ENCODE measurements at regions not wholly inside any gene's neighbourhood (a gene's known extent, or its start where the extent isn't known, plus 50 kb on each side); places are given as distances from the start of the nearest gene placed in this dataset.
"Not testable (repeated sequence)": the region's sequence is repeated elsewhere in the genome, so short reads cannot be mapped to it uniquely, and the experiment has no call there.

GRCh38 chr1:146695388-146695787, 242.7 kb upstream of the NBPF12 start:
- H3K4me3 ChIP-seq (ENCODE audit: low read depth, low read length); in situ Hi-C loops (cut with HindIII; ENCODE audit: low pct_ligation_motif_present, low sequenced_read_pairs): not testable (repeated sequence)

GRCh38 chr1:146691798-146692197, 246.3 kb upstream of the NBPF12 start:
- in situ Hi-C loops (cut with HindIII; ENCODE audit: low pct_ligation_motif_present, low sequenced_read_pairs); DNase-seq; H3K27ac ChIP-seq; H3K27me3 ChIP-seq (replicated peaks); H3K4me3 ChIP-seq (ENCODE audit: low read depth, low read length); H3K36me3 ChIP-seq (replicated peaks): not testable (repeated sequence)

More at GRCh38 chr1:146695388-146695787, 242.7 kb upstream of the NBPF12 start:
- not testable (repeated sequence) for H3K36me3 ChIP-seq (replicated peaks); H3K27ac ChIP-seq; H3K27me3 ChIP-seq (replicated peaks); DNase-seq

- H3K27me3 ChIP-seq (replicated peaks); DNase-seq; H3K27ac ChIP-seq; in situ Hi-C loops (cut with HindIII; ENCODE audit: low pct_ligation_motif_present, low sequenced_read_pairs); H3K36me3 ChIP-seq (replicated peaks); H3K4me3 ChIP-seq (ENCODE audit: low read depth, low read length): not testable (repeated sequence)
Measured at GRCh38 chr1:146688893-146689292, 249.2 kb upstream of the NBPF12 start.

DNA sequence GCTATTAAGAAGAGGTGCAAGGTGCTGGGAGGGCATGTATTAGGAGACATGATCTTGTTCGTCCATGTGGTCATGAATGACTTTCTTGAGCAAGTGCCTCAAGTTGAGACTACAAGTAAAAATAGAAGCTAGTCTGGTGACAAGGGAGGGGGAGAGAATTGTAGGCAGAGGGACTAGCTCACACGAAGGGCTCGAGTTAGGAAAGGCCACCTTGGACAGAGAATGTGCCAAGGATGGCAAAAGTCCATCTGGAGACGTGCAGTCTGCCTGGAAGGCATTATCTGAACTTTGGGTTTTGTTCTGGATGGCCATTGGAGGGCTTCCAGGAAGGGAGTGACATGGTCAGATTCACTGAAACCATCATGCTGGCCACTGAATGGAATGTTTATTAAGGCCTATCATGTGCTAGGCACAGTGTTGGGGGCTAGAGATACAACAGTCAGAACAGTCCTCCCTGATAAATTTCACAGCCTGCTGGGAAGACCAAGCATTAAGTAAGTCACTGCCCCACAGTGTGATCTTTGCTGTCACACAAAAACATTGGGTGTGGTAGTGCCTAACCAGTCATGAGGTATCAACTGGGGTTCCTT, 251.3 kb upstream of the NBPF12 start:
- H3K4me3 ChIP-seq (ENCODE audit: low read depth, low read length); in situ Hi-C loops (cut with HindIII; ENCODE audit: low pct_ligation_motif_present, low sequenced_read_pairs); H3K36me3 ChIP-seq (replicated peaks); H3K27me3 ChIP-seq (replicated peaks); DNase-seq; H3K27ac ChIP-seq: not testable (repeated sequence)

- H3K36me3 ChIP-seq (replicated peaks); H3K27ac ChIP-seq; DNase-seq; H3K27me3 ChIP-seq (replicated peaks); H3K4me3 ChIP-seq (ENCODE audit: low read depth, low read length); in situ Hi-C loops (cut with HindIII; ENCODE audit: low pct_ligation_motif_present, low sequenced_read_pairs): not testable (repeated sequence)
Measured at GRCh38 chr1:146683126-146683429, 255.0 kb upstream of the NBPF12 start.

DNA sequence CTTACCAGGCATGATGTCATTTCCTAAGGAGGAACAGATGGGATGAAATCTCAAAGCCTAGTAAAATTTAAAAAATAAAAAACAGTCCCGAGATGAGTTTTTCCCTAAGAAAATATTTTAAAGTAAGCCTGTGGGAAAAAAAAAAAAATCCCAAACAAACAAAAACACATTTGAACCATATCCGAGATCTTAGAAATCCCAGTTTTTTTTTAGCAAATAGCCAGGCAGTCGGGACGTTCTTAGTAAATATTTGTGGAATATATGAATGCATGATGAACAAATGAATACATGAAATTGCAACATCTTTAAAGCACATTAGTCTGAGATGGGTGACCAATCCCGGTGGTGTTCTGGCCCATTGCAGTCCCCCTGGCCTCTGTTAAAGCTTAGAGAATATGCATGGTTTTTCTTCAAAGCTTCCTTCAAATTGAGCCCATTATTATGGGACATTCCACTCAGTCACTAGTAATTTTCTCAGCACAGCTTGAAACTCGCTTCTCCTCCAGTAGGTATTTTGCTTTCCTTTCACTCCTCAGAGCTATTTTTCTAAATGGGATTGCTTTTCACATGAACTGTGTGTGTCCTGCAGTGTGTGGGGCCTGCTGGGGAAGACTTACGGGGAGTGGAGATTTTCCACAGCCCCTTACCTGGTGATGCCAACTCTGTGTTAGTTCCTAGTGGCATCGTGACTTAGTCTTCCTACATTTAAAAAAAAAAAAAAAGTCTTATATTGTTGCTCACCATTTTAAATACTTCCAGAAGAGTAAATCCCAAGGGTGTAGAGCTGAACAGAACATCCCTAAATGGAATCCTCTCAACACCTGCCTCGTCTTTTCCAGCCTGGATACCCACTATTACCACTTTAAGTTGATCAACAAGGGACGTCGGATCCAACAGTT, 255.6 kb upstream of the NBPF12 start:
- H3K27me3 ChIP-seq (replicated peaks); H3K27ac ChIP-seq; in situ Hi-C loops (cut with HindIII; ENCODE audit: low pct_ligation_motif_present, low sequenced_read_pairs); DNase-seq; H3K4me3 ChIP-seq (ENCODE audit: low read depth, low read length); H3K36me3 ChIP-seq (replicated peaks): not testable (repeated sequence)

DNA sequence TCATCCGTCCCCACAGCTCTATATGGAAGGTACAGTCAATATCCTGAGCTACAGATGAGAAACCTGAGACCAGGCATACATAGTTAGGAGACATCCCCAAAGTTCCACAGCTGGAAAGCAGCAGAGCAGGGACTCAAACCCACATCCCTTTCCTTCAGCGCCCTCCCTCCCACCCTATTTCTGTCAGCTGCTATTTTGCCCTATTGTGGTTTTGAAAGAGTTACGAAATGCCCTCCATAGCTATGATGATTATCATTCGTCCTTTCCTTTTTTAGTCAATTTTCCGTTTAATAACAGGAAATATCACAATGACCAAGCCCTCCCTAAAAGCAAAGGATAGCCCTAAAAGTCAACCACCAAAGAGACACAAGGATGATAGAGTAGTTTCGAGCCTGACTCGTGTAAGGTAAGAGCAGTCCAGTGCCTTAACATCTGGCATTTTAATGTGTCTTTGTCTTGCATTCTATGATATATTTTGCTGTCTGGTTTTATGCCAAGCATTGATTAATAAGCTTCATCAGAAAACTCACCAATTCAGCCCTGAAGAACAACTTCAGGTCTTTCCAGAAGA, 264.3 kb upstream of the NBPF12 start:
- H3K36me3 ChIP-seq (replicated peaks); DNase-seq; in situ Hi-C loops (cut with HindIII; ENCODE audit: low pct_ligation_motif_present, low sequenced_read_pairs); H3K27ac ChIP-seq; H3K27me3 ChIP-seq (replicated peaks); H3K4me3 ChIP-seq (ENCODE audit: low read depth, low read length): not testable (repeated sequence)

DNA sequence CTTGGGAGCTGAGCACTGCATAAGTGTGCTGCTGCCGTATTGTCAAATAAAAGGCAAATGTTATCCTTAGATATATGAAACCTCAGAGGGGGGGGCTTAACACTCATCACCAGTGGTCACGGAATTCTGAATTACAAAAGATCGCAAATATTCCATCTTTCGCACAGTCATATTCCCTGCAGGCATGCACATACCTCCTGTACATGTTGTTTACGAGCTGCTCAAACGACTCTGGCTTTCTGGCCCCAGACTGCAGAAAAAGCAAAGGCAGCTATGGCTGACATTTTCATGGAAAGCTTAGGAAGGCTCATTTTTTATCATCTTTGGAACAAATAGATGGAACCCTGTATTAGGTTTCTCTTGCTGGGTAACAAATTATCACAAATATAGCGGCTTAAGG, 265.5 kb upstream of the NBPF12 start:
- H3K4me3 ChIP-seq (ENCODE audit: low read depth, low read length); in situ Hi-C loops (cut with HindIII; ENCODE audit: low pct_ligation_motif_present, low sequenced_read_pairs); H3K27me3 ChIP-seq (replicated peaks); H3K27ac ChIP-seq; H3K36me3 ChIP-seq (replicated peaks); DNase-seq: not testable (repeated sequence)

DNA sequence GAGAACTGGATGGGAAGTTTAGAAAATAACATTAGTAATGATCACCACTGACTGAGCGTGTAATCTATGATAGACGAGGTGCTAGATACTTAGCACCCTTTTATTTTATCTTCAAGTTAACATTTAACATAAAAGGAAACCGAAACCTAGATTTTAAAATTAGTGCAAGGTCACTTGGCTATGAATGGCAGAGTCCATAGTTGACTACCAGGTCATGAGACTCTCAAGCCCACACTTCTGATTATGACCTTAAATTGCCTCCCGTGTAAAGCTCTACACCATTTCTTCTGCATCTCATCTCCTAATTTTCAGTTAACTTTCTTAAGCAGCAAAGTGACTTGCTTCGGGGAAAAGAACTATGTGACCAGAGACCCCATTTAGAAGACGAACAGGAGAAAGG, 266.5 kb upstream of the NBPF12 start:
- in situ Hi-C loops (cut with HindIII; ENCODE audit: low pct_ligation_motif_present, low sequenced_read_pairs); DNase-seq; H3K4me3 ChIP-seq (ENCODE audit: low read depth, low read length); H3K36me3 ChIP-seq (replicated peaks); H3K27me3 ChIP-seq (replicated peaks); H3K27ac ChIP-seq: not testable (repeated sequence)

GRCh38 chr1:146670832-146671566, 267.1 kb upstream of the NBPF12 start:
- DNase-seq; H3K36me3 ChIP-seq (replicated peaks); H3K27me3 ChIP-seq (replicated peaks); H3K4me3 ChIP-seq (ENCODE audit: low read depth, low read length); H3K27ac ChIP-seq; in situ Hi-C loops (cut with HindIII; ENCODE audit: low pct_ligation_motif_present, low sequenced_read_pairs): not testable (repeated sequence)

DNA sequence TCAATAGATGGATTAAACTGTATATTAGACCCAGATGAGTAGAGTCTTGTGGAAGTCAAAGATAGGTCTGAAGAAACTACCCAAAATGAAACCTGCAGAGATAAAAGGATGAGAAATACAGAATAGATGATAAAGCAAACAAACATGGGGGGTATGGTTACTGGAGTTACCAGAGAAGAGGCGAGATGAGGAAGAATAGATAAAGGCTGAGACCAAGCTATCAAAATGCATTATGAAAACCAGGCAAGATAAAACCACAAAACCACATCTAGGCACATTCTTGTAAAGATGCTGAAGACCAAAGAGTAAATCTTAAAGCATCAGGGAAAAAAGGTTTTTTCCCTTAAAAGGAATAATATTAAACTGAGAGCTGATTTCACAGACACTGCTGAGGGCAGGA, 271.8 kb upstream of the NBPF12 start:
- in situ Hi-C loops (cut with HindIII; ENCODE audit: low pct_ligation_motif_present, low sequenced_read_pairs); H3K27me3 ChIP-seq (replicated peaks); DNase-seq; H3K4me3 ChIP-seq (ENCODE audit: low read depth, low read length); H3K27ac ChIP-seq; H3K36me3 ChIP-seq (replicated peaks): not testable (repeated sequence)

- H3K36me3 ChIP-seq (replicated peaks); DNase-seq; in situ Hi-C loops (cut with HindIII; ENCODE audit: low pct_ligation_motif_present, low sequenced_read_pairs); H3K27ac ChIP-seq; H3K4me3 ChIP-seq (ENCODE audit: low read depth, low read length); H3K27me3 ChIP-seq (replicated peaks): not testable (repeated sequence)
Measured at GRCh38 chr1:146660242-146660641, 277.9 kb upstream of the NBPF12 start.

DNA sequence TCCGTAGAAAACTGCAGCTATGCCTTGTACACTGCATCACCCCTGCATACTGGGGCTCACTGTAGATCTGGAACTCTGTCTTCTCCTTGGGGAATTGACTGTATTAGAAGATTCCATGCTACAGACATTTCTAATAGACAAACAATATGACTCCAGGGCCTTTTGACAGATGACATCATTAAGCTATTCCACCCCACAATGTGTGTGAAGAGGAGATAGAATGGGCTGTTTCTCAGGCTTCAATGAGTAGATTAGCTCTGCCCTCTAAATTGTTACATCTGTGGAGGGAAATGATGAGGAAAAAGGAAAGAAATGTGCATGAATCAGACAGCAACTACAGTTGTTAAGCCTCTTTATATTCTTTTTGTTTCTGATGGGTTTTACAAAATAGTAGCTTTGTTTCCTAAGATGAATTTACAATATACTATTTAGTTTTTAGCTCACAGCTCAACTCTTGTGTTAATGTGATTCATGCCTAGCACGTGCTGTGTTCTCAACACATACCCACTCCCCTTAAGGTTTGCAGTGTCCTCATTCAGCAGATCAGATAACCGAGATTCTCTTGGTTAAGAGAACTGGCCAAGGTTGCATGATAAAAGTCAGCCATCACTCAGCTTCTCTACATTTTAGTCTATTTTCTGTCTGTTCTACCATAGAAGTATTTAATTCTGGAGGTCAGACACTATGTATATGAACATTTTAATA, 281.6 kb upstream of the NBPF12 start:
- in situ Hi-C loops (cut with HindIII; ENCODE audit: low pct_ligation_motif_present, low sequenced_read_pairs); H3K36me3 ChIP-seq (replicated peaks); H3K4me3 ChIP-seq (ENCODE audit: low read depth, low read length); H3K27me3 ChIP-seq (replicated peaks); H3K27ac ChIP-seq; DNase-seq: not testable (repeated sequence)

GRCh38 chr1:146654763-146655162, 283.4 kb upstream of the NBPF12 start:
- H3K27ac ChIP-seq; H3K36me3 ChIP-seq (replicated peaks); H3K4me3 ChIP-seq (ENCODE audit: low read depth, low read length); H3K27me3 ChIP-seq (replicated peaks); in situ Hi-C loops (cut with HindIII; ENCODE audit: low pct_ligation_motif_present, low sequenced_read_pairs); DNase-seq: not testable (repeated sequence)

All from brain microvascular endothelial cell (primary cell).